GM23338 (cell line): ENCODE measurements at regions not wholly inside any gene's neighbourhood (a gene's known extent, or its start where the extent isn't known, plus 50 kb on each side); places are given as distances from the start of the nearest gene placed in this dataset.

Source experiments
- ATAC-seq: fragments of 200-7000 bp; cut with Tn5 transposase; 3 replicates; pipeline ENCODE4 v1.9.1; 2020
- DNase-seq: peaks from one replicate; pipeline ENCODE4 v3.0.0-alpha.2; 2015; ENCODE audit warnings: low spot score
- H2AFZ ChIP-seq: fragments of 200-600 bp; sonication (generic); 2 replicates; pipeline ENCODE4 v1.8.0; 2016; ENCODE audit warnings: antibody characterized with exemption, mild to moderate bottlenecking, moderate library complexity
- H3F3A ChIP-seq: fragments of 200-600 bp; sonication (generic); replicated peaks from 2 replicates; pipeline ENCODE4 v1.8.0; 2017; ENCODE audit warnings: antibody characterized with exemption, mixed run types, low read depth
- H3K27ac ChIP-seq: fragments of 200-600 bp; sonication (generic); 2 replicates; pipeline ENCODE4 v1.6.1; 2016; ENCODE audit warnings: low read depth
- H3K27me3 ChIP-seq: fragments of 200-600 bp; sonication (generic); 2 replicates; pipeline ENCODE4 v1.8.0; 2016; ENCODE audit warnings: mild to moderate bottlenecking, mixed run types, moderate library complexity; ENCODE audit not compliant: insufficient read depth
- H3K36me3 ChIP-seq: fragments of 200-600 bp; sonication (generic); 2 replicates; pipeline ENCODE4 v1.8.0; 2016; ENCODE audit warnings: mild to moderate bottlenecking; ENCODE audit not compliant: insufficient read depth
- H3K4me1 ChIP-seq: fragments of 200-600 bp; sonication (generic); 2 replicates; pipeline ENCODE4 v1.8.0; 2016; ENCODE audit warnings: mild to moderate bottlenecking, moderate library complexity; ENCODE audit not compliant: insufficient read depth
- H3K4me2 ChIP-seq: fragments of 200-600 bp; sonication (generic); 2 replicates; pipeline ENCODE4 v1.7.1; 2017; ENCODE audit warnings: mixed run types
- H3K4me3 ChIP-seq: fragments of 200-600 bp; sonication (generic); 2 replicates; pipeline ENCODE4 v1.6.1; 2016; ENCODE audit warnings: mixed run types
- H3K79me2 ChIP-seq: fragments of 200-600 bp; sonication (generic); replicated peaks from 2 replicates; pipeline ENCODE4 v1.8.0; 2017; ENCODE audit warnings: mild to moderate bottlenecking; ENCODE audit not compliant: insufficient read depth
- H3K9me2 ChIP-seq: fragments of 200-600 bp; sonication (generic); 2 replicates; pipeline ENCODE4 v1.8.0; 2017; ENCODE audit not compliant: insufficient read depth
- H4K20me1 ChIP-seq: fragments of 200-600 bp; sonication (generic); replicated peaks from 2 replicates; pipeline ENCODE4 v1.8.0; 2017; ENCODE audit warnings: mild to moderate bottlenecking; ENCODE audit not compliant: insufficient read depth
- H3K27ac Mint-ChIP-seq: 2 replicates; pipeline ENCODE4 v1.8.0; 2020; ENCODE audit warnings: inconsistent platforms, mild to moderate bottlenecking, moderate library complexity, mixed read lengths
- H3K27me3 Mint-ChIP-seq: 3 replicates; pipeline ENCODE4 v1.8.0; 2022; ENCODE audit warnings: low read depth, mild to moderate bottlenecking, moderate library complexity, mixed read lengths, inconsistent platforms; ENCODE audit not compliant: insufficient read depth, poor library complexity
- H3K36me3 Mint-ChIP-seq: 3 replicates; pipeline ENCODE4 v1.8.0; 2021; ENCODE audit warnings: low read depth, mild to moderate bottlenecking, inconsistent platforms, moderate library complexity, mixed read lengths
- H3K4me1 Mint-ChIP-seq: 3 replicates; pipeline ENCODE4 v1.8.0; 2020; ENCODE audit warnings: mild to moderate bottlenecking, inconsistent platforms, mixed read lengths
- H3K4me3 Mint-ChIP-seq: 3 replicates; pipeline ENCODE4 v1.8.0; 2021; ENCODE audit warnings: moderate library complexity, mild to moderate bottlenecking, inconsistent platforms, mixed read lengths
- H3K9me3 Mint-ChIP-seq: 3 replicates; pipeline ENCODE4 v1.8.0; 2020; ENCODE audit warnings: moderate library complexity, mild to moderate bottlenecking, inconsistent platforms, mixed read lengths
- EZH2phosphoT487 ChIP-seq: fragments of 200-600 bp; sonication (generic); IDR thresholded peaks from one replicate; pipeline ENCODE4 v1.8.1; 2018; ENCODE audit warnings: antibody characterized with exemption; ENCODE audit not compliant: unreplicated experiment
- POLR2AphosphoS5 ChIP-seq: IDR thresholded peaks from 2 replicates; pipeline ENCODE4 v1.6.1; 2016; ENCODE audit warnings: antibody characterized with exemption, low read depth
- STAT1 ChIP-seq: IDR thresholded peaks from one replicate; pipeline ENCODE4 v1.6.1; 2016; ENCODE audit warnings: antibody characterized with exemption; ENCODE audit not compliant: unreplicated experiment
- ZNF114 ChIP-seq: fragments of 250-450 bp; sonication (Bioruptor Pico); IDR thresholded peaks from 2 replicates; pipeline ENCODE4 v1.5.0; 2020; ENCODE audit warnings: mild to moderate bottlenecking, moderate library complexity
- ZNF331 ChIP-seq: fragments of 250-450 bp; sonication (Bioruptor Pico); IDR thresholded peaks from 2 replicates; pipeline ENCODE4 v1.5.0; 2020; ENCODE audit warnings: low read depth, mild to moderate bottlenecking, moderate library complexity
- ZNF462 ChIP-seq: fragments of 250-450 bp; sonication (Bioruptor Pico); IDR thresholded peaks from 2 replicates; pipeline ENCODE4 v1.5.0; 2020; ENCODE audit warnings: mild to moderate bottlenecking, moderate library complexity
- TF ChIP-seq, protein P1 (sequence below): IDR thresholded peaks from one replicate; pipeline ENCODE4 v1.6.1; 2018; ENCODE audit warnings: antibody characterized with exemption; ENCODE audit not compliant: unreplicated experiment
- TF ChIP-seq, protein P2 (sequence below), 2 experiments: fragments of 200-600 bp in 1 of 2; sonication (generic) in 1 of 2; conservative IDR thresholded peaks; 2 replicates each; pipeline versions ENCODE4 v1.5.1 to v1.6.1; 2016 to 2017; ENCODE audit warnings: antibody characterized with exemption in 2 of 2, low read depth in 2 of 2, mild to moderate bottlenecking in 2 of 2, moderate library complexity in 1 of 2

- peaks cover 3% of the 10 kb centered on the region; the same call in 1 of the 3 replicates for H3K36me3 Mint-ChIP-seq
- H3K9me3 Mint-ChIP-seq = no peaks in the 10 kb centered on the region; the same call in 2 of the 3 replicates
These were observed 74.8 kb upstream of the BMP2 start for GRCh38 chr20:6692566-6693173.

More at GRCh38 chr20:6692566-6693173, 74.8 kb upstream of the BMP2 start:
- ATAC-seq = peak; percentile 62
- Histone ChIP-seq H3K4me1 (no peaks in the 10 kb centered on the region), H3K9me2 (no peaks in the 10 kb centered on the region), H3F3A (no peaks in the 10 kb centered on the region), H2AFZ (no peak overlapping the region), H3K79me2 (no peaks in the 10 kb centered on the region), H3K4me2 (no peak overlapping the region), H3K36me3 (no peaks in the 10 kb centered on the region), H3K4me3 (no peak overlapping the region), H3K27me3 (no peaks in the 10 kb centered on the region), H3K27ac (no peak overlapping the region), H4K20me1 (no peaks in the 10 kb centered on the region)
- no peak for DNase-seq
- Mint-ChIP-seq H3K4me3 (no peak overlapping the region), H3K4me1 (peaks cover 3% of the 10 kb centered on the region), H3K27me3 (peaks cover 2% of the 10 kb centered on the region), H3K27ac (no peak overlapping the region)
- TF ChIP-seq, protein P1, sequence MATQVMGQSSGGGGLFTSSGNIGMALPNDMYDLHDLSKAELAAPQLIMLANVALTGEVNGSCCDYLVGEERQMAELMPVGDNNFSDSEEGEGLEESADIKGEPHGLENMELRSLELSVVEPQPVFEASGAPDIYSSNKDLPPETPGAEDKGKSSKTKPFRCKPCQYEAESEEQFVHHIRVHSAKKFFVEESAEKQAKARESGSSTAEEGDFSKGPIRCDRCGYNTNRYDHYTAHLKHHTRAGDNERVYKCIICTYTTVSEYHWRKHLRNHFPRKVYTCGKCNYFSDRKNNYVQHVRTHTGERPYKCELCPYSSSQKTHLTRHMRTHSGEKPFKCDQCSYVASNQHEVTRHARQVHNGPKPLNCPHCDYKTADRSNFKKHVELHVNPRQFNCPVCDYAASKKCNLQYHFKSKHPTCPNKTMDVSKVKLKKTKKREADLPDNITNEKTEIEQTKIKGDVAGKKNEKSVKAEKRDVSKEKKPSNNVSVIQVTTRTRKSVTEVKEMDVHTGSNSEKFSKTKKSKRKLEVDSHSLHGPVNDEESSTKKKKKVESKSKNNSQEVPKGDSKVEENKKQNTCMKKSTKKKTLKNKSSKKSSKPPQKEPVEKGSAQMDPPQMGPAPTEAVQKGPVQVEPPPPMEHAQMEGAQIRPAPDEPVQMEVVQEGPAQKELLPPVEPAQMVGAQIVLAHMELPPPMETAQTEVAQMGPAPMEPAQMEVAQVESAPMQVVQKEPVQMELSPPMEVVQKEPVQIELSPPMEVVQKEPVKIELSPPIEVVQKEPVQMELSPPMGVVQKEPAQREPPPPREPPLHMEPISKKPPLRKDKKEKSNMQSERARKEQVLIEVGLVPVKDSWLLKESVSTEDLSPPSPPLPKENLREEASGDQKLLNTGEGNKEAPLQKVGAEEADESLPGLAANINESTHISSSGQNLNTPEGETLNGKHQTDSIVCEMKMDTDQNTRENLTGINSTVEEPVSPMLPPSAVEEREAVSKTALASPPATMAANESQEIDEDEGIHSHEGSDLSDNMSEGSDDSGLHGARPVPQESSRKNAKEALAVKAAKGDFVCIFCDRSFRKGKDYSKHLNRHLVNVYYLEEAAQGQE = no peak
- no peak for TF ChIP-seq POLR2AphosphoS5
- no peak for TF ChIP-seq EZH2phosphoT487
- TF ChIP-seq STAT1 = no peak
- TF ChIP-seq ZNF462 (CRISPR knock-in tag) = no peak
- TF ChIP-seq, protein P2, sequence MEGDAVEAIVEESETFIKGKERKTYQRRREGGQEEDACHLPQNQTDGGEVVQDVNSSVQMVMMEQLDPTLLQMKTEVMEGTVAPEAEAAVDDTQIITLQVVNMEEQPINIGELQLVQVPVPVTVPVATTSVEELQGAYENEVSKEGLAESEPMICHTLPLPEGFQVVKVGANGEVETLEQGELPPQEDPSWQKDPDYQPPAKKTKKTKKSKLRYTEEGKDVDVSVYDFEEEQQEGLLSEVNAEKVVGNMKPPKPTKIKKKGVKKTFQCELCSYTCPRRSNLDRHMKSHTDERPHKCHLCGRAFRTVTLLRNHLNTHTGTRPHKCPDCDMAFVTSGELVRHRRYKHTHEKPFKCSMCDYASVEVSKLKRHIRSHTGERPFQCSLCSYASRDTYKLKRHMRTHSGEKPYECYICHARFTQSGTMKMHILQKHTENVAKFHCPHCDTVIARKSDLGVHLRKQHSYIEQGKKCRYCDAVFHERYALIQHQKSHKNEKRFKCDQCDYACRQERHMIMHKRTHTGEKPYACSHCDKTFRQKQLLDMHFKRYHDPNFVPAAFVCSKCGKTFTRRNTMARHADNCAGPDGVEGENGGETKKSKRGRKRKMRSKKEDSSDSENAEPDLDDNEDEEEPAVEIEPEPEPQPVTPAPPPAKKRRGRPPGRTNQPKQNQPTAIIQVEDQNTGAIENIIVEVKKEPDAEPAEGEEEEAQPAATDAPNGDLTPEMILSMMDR (conservative IDR thresholded peaks at IDR 0.05; ENCODE audit: low read depth in 2 of 2) = no peak
- TF ChIP-seq ZNF114 (CRISPR knock-in tag) = no peak
- no peak for TF ChIP-seq ZNF331 (CRISPR knock-in tag)
